Retinal pigment epithelial cell (primary cell): ENCODE measurements at regions not wholly inside any gene's neighbourhood (a gene's known extent, or its start where the extent isn't known, plus 50 kb on each side); places are given as distances from the start of the nearest gene placed in this dataset.

Experiments used
- DNase-seq: peaks from one replicate; pipeline ENCODE4 v3.0.0-alpha.2; 2010; ENCODE audit warnings: low read depth
- H3K4me3 ChIP-seq: 2 replicates; pipeline ENCODE4 v1.5.1; 2011; ENCODE audit warnings: mild to moderate bottlenecking, low read length, control low read depth, moderate library complexity
- TF ChIP-seq, protein P1 (sequence below): conservative IDR thresholded peaks from 2 replicates; pipeline ENCODE4 v1.5.1; 2011; ENCODE audit warnings: low read depth, low read length, control low read depth, inconsistent platforms

DNA sequence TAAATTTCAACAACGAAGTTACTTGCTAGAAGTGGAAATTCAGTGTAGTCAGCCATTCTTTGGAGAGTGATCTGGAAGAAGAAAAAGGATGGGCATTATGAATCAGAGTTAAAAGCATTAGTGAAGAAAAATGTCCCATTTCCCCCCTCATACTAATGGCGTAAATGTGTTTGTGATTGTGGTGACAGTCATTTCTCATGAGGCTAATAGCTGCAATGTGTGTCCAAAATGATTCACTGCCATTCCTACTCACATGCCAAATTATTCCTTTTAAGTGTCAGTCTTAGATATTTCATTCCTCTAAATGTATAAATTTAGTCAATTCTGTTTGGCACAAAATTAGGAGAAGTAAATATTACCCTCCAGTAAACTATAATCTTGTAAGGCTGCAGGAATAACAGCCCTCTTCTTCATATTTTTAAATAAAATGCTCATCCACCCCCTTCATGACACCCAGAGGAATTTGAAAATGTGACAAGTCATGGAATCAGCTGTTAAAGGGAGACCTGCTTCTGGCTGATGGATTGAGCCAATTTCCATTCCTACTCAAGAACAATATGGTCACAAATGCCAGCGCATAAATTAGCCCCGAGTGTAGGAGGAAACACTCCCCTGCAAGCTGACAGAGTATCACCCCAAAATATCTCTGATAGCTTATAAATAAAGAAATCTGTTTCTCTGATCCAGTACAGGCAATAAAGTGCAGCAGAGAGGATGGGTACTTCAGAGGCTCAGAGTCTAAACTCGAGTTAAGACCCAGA, 912.3 kb upstream of the SEL1L start:
- DNase-seq = no peak
- no peak overlapping the region for H3K4me3 ChIP-seq
- TF ChIP-seq, protein P1, sequence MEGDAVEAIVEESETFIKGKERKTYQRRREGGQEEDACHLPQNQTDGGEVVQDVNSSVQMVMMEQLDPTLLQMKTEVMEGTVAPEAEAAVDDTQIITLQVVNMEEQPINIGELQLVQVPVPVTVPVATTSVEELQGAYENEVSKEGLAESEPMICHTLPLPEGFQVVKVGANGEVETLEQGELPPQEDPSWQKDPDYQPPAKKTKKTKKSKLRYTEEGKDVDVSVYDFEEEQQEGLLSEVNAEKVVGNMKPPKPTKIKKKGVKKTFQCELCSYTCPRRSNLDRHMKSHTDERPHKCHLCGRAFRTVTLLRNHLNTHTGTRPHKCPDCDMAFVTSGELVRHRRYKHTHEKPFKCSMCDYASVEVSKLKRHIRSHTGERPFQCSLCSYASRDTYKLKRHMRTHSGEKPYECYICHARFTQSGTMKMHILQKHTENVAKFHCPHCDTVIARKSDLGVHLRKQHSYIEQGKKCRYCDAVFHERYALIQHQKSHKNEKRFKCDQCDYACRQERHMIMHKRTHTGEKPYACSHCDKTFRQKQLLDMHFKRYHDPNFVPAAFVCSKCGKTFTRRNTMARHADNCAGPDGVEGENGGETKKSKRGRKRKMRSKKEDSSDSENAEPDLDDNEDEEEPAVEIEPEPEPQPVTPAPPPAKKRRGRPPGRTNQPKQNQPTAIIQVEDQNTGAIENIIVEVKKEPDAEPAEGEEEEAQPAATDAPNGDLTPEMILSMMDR = no peak

DNA sequence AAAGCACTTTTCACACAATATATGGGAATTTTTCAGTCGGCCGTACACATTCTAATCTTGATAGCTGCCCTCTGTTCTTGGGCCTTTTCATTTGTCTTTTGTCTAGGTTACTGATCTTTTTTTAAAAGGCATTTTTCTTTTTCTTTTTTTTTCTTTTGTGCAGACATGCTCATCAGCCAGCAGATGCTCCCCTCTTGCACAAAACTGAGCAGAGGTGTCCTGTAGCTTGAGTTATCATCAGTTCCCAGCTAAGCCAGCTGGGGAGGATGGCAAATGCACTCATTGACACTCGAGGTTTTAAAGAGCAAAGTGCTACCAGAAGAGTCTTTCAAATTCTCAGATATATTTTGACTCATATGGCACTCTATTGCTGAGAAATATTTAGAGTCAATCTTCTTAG, 913.9 kb upstream of the SEL1L start:
- no peak overlapping the region for H3K4me3 ChIP-seq
- TF ChIP-seq, protein P1 = peak; percentile 16
- no peak for DNase-seq

GRCh38 chr14:82449926-82450468, 916.3 kb upstream of the SEL1L start:
- TF ChIP-seq, protein P1 = no peak
- DNase-seq = no peak
- no peak overlapping the region for H3K4me3 ChIP-seq

DNA sequence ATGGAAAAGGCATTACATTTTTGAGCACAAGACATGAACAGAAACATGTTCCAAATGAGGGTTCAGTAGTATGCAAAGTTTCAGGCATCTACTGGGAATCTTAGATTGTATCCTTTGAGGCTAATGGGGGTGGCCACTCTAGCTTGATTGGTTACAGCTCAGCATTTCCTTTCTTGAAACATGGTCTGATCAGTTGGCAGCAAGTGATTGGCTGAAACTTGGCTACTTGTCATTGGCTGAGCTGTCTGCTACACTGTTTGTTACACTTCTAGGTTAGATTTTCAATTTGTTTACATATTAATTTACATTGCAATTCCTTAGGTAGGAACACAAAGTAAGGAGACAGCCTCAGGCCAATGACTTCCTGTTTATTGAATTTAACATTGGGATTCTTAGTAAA, 918.0 kb upstream of the SEL1L start:
- TF ChIP-seq, protein P1 = no peak
- no peak overlapping the region for H3K4me3 ChIP-seq
- no peak for DNase-seq

DNA sequence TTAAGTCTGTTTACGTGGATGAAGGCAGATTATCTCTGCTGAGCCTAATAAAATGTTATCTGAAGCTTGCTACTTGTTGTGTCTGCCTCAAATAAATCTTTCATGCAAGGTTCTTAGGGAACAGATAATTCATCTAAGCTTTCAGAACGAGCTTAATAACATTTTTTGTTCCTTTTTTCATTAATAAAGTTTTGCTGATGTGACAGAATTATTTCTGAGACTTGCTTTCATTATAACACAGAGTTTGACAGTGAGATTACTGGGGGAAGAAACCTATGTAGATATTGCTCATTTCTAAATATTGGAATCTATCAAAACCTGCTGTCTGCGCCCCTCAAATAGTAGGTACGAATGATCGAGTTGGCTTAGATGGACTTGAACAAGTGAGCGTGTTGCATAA, 948.7 kb upstream of the SEL1L start:
- H3K4me3 ChIP-seq = no peak overlapping the region
- TF ChIP-seq, protein P1 = no peak
- no peak for DNase-seq

- TF ChIP-seq, protein P1 = no peak
- DNase-seq = no peak
- H3K4me3 ChIP-seq = no peak overlapping the region
Measured at GRCh38 chr14:82488473-82488872, 954.8 kb upstream of the SEL1L start.

- TF ChIP-seq, protein P1 = no peak
- no peak for DNase-seq
- H3K4me3 ChIP-seq = no peak overlapping the region
Measured at GRCh38 chr14:82490397-82490796, 956.7 kb upstream of the SEL1L start.
